AG04449 (cell line): ENCODE measurements at regions not wholly inside any gene's neighbourhood (a gene's known extent, or its start where the extent isn't known, plus 50 kb on each side); places are given as distances from the start of the nearest gene placed in this dataset.

Experiments used
- CTCF ChIA-PET: fragments of 350-600 bp; formaldehyde crosslinking; extraction: SDS; loops from one replicate; lab custom pipeline; 2021; ENCODE audit warnings: antibody characterized with exemption; lab: Yijun Ruan, JAX
- POLR2A ChIA-PET: fragments of 400-600, 350-600 bp; formaldehyde crosslinking; extraction: SDS; loops from one replicate; lab custom pipeline; 2020; ENCODE audit warnings: antibody characterized with exemption, inconsistent platforms; lab: Yijun Ruan, JAX
- DNase-seq: peaks from one replicate; pipeline ENCODE4 v3.0.0-alpha.2; 2010; ENCODE audit warnings: low read depth, low spot score
- H3K4me3 ChIP-seq: 2 replicates; pipeline ENCODE4 v1.5.1; 2011; ENCODE audit warnings: low read depth, mild to moderate bottlenecking, control low read depth, low read length
- TF ChIP-seq, protein P1 (sequence below): IDR thresholded peaks from one replicate; pipeline ENCODE4 v1.5.1; 2011; ENCODE audit warnings: mild to moderate bottlenecking, moderate library complexity, low read length, control low read depth, inconsistent platforms; ENCODE audit not compliant: insufficient read depth; ENCODE audit errors: missing control alignments

DNA sequence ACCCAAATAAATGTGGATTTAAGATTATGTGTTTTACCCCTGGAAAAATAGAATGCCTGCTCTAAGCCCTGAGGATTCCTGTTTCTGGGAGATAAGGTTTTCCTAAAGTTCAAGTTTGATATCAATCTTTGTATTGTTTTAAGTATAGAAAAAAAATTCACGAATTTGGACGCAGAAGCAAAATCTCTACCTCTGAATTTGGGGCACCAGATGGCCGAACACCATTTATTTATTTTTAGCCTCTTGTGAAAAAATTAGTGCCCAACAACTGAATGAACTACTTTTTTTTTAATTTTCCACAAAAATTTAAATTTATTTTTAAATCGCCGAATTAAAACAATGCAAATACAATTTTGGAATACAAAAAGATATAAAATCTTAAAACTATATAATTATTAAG lies 128.1 kb upstream of the SP4 start:
- no peak for DNase-seq
- ChIA-PET CTCF (no interaction called here), POLR2A (no interaction called here)
- no peak overlapping the region for H3K4me3 ChIP-seq
- TF ChIP-seq, protein P1, sequence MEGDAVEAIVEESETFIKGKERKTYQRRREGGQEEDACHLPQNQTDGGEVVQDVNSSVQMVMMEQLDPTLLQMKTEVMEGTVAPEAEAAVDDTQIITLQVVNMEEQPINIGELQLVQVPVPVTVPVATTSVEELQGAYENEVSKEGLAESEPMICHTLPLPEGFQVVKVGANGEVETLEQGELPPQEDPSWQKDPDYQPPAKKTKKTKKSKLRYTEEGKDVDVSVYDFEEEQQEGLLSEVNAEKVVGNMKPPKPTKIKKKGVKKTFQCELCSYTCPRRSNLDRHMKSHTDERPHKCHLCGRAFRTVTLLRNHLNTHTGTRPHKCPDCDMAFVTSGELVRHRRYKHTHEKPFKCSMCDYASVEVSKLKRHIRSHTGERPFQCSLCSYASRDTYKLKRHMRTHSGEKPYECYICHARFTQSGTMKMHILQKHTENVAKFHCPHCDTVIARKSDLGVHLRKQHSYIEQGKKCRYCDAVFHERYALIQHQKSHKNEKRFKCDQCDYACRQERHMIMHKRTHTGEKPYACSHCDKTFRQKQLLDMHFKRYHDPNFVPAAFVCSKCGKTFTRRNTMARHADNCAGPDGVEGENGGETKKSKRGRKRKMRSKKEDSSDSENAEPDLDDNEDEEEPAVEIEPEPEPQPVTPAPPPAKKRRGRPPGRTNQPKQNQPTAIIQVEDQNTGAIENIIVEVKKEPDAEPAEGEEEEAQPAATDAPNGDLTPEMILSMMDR: no peak

DNA sequence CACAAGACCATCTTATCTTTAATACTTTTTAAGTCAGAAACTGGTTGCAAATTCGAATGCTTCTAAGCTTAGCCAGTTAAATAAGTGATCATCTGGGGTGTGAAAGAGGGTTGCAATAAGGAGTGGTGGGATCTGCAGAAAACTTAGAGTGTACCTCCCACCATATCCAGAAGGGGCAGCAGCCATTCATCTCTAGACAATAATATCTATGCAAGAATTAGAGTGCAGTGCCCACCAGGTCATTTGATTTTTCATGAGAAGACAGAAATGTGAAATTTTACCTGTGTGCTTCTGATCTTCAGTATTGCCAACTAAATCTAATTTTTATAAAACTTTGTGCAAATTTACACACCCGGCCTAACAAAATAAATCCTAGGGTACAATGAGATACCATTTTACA lies 127.2 kb upstream of the SP4 start:
- DNase-seq: no peak
- no peak overlapping the region for H3K4me3 ChIP-seq
- ChIA-PET POLR2A (no interaction called here), CTCF (no interaction called here)
- TF ChIP-seq, protein P1: no peak

DNA sequence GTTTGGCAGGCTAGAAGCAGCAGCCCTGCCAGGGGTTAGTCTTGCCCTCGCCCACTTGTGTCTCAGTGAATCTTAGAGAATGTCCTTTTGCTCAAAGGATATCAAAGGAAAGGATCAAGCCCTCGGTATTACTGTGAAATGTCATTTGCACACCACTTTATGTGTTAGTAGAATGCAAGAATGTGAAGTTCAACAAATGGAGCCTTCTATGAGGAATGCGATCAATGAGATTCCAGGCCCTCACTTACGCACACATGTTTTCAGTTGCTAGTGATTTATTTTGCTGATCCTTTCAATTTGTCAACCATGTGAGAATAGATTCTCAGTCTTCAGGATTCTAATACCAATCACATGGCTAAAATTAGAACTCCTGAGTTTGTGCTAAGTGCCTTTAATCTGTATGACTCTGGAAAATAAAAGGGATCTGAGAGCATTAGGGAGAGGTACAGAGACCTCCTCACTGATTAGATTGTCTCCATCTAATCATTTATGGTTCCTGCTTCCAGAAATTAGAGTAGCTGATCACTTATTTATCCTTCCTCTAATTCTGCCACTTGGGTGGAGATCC lies 123.0 kb upstream of the SP4 start:
- ChIA-PET POLR2A (no interaction called here), CTCF (no interaction called here)
- no peak for DNase-seq
- H3K4me3 ChIP-seq: no peak overlapping the region
- TF ChIP-seq, protein P1: no peak

DNA sequence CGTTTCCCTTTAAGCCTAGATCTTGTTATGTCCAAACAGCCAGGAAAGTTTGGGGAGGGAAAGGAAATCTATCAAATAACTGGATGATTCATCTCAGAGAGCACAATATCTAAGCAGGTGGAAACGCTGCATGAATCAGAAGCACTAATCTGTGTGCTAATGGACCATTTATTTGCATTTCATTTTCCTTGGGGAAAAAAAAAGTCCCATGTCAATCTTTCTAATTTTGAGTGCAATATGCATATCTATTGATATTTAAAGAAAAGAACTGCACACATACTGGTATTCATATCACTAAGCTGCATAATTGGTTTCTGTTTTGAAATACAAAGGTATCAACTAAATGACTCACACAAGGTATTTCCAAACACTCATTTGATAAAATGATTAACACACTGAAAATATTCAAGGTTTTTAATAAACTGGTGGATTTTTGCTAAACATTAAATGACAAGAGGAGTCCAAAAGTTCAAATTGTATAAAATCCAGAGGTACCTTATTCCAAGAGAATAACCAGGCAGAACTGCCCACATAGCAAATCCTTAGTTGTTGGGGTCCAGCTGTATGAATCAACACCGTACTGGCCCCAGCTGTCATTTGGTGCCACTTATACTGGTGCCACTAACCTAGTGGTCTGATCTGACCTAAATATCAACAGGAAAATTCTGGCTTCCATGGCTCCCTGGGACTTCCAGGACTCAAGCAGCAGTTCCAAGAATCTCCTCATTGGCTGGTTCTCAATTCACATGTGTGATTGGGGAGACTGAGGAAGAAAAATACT lies 122.2 kb upstream of the SP4 start:
- POLR2A ChIA-PET: no interaction called here
- CTCF ChIA-PET: no interaction called here

DNA sequence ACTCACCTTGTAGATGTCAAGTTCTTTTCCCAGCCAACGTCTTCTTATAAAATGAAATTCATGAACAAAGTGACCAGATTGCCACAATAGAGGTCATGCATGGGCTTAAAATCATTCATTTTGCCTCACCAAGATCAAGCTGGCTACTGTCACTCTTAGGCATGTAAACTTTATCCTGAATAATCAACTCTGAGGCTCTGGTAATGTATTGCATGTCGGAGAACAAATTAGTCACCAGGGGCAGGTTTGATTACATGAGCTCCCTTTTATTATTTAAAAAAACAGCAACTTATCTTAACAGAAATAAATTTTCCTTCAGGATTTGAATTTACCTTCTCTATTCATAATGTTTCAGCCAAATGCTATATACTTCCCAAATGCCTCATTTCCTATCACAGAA lies 112.9 kb upstream of the SP4 start:
- ChIA-PET CTCF (no interaction called here), POLR2A (no interaction called here)
- H3K4me3 ChIP-seq: no peak overlapping the region
- TF ChIP-seq, protein P1: no peak
- DNase-seq: no peak

More for the DNA sequence above, 122.2 kb upstream of the SP4 start:
- no peak overlapping the region for H3K4me3 ChIP-seq
- DNase-seq: no peak
- TF ChIP-seq, protein P1: no peak

DNA sequence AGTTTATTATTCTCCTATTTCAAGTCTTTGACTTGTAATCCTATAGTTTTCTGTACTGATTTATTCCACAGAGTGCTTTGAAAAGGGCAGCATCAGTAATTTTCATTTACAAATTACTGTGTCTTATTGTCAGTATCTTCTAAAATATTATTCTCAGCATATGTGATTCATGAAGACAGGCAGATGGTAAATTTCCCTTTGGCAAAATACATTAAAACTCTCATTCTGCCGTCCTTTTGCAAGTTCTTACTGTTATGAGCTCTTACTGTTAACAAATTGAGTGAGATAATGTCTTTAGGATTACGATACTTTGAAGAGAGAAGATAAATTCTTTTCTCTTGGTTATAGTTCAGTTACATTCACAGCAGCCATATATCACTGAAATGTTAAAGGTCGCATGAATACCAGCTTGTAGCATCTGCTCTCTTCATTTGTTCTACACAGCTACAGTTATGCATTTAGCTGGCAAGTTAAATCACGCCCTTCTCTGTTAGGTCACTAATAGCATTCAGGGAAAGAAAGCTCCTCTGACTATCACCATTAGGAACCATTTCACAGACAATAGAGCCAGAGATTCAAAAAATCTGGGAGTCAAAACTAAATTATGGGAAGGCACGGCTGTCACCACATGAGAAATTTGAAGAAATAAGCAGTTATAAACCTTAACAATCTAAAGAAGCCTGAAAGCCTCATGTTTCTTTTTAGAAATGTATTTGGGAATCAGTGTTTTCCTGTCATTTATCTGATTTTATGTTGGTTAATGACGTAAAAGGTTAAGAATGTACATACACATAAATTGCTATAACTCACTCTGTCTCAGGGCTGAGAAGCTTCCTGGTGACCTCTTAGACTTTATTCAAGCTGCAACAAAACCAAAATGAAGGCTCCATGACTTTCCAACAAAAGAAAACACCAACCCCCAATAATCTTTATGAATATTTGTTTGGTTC lies 109.6 kb upstream of the SP4 start:
- H3K4me3 ChIP-seq: no peak overlapping the region
- DNase-seq: no peak
- TF ChIP-seq, protein P1: no peak
- ChIA-PET CTCF (no interaction called here), POLR2A (no interaction called here)
